ENCODE measurements at regions not wholly inside any gene's neighbourhood (a gene's known extent, or its start where the extent isn't known, plus 50 kb on each side); places are given as distances from the start of the nearest gene placed in this dataset.

DNA sequence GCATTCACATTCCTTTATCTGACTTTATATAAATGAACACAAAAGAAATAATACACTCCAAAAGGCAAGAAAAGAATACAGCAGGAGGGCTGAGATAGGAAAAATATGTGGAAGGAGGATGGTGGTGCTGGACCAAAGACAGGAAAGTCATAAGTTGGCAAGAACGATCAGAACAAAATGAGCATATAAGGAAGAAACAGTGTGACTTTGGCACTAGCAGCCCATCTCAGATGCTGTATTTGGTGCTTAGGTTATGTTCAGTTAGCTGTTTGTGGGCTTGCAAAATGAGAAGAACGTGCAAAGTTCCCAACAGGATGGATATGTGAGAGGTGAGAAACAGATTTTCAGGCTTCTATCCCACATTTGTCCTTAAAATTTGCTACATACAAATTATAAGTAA lies 719.8 kb upstream of the ADGRL4 start:
- no peak for TF ChIP-seq EZH2phosphoT487 (IDR thresholded peaks at IDR 0.05; ENCODE audit: borderline replicate concordance, low read depth, low read length)
- no peak for TF ChIP-seq CTCF (conservative IDR thresholded peaks at IDR 0.05; ENCODE audit: low read length)
- Histone ChIP-seq H3K36me3 (ENCODE audit: insufficient read depth, low read length) (no peaks in the 10 kb centered on the region), H3K4me3 (ENCODE audit: low read depth, low read length, poor library complexity, severe bottlenecking) (no peak overlapping the region), H3K79me2 (ENCODE audit: insufficient read depth, low read depth, low read length) (no peaks in the 10 kb centered on the region), H2AFZ (ENCODE audit: low read length) (0 out of 2 replicates have a peak overlapping the region, but pooled peaks have one; percentile 12), H3K27ac (ENCODE audit: low read depth, low read length, poor library complexity, severe bottlenecking) (no peak overlapping the region), H3K9me3 (ENCODE audit: low read length) (no peaks in the 10 kb centered on the region), H3K4me1 (ENCODE audit: insufficient read depth, low read length, poor library complexity, severe bottlenecking) (no peaks in the 10 kb centered on the region), H3K4me2 (ENCODE audit: low read length) (no peak overlapping the region), H3K9me2 (ENCODE audit: insufficient read depth, low read length) (no peaks in the 10 kb centered on the region), H4K20me1 (ENCODE audit: insufficient read depth, low read length) (no peaks in the 10 kb centered on the region)
- ChIA-PET POLR2A (no interaction called here), CTCF (ENCODE audit: unreplicated experiment) (interaction anchor here (0.5 kb wide), 1 partner anchor 15 kb away, joined by 3 read pairs; no protein-coding TSS in a partner anchor)
- no peak for DNase-seq (ENCODE audit: low spot score)
- no TSS peak for BruUV-seq (replicated peaks)
- intact Hi-C loops (cut with micrococcal nuclease; ENCODE audit: unreplicated experiment): no loop called here

DNA sequence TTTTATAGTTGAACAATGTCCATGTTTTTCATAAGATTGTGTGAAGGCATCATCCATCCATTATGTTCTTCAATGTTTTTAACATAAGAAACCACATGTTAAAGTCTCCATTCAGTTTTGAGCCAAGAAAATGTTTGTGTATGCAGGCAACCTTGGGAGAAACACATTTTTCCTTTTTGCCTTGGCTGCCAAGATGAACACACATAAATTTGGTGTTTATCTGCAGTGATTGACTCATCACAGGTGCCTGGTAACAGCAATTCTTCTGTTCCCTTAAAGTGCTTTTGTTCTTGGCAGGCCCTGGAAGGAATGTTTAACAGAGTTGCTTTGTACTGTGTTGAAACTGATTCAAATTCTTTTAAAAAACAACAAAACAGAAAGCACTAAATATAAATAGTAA lies 709.9 kb upstream of the ADGRL4 start:
- H3K36me3 ChIP-seq (ENCODE audit: insufficient read depth, low read length): peaks cover 8% of the 10 kb centered on the region; the same call in 1 of the 2 replicates
- no peaks in the 10 kb centered on the region for H3K79me2 ChIP-seq (ENCODE audit: insufficient read depth, low read depth, low read length)
- no peak overlapping the region for H3K27ac ChIP-seq (ENCODE audit: low read depth, low read length, poor library complexity, severe bottlenecking)
- peaks cover 10% of the 10 kb centered on the region for H3K4me1 ChIP-seq (ENCODE audit: insufficient read depth, low read length, poor library complexity, severe bottlenecking)
- no peaks in the 10 kb centered on the region for H4K20me1 ChIP-seq (ENCODE audit: insufficient read depth, low read length)
- H2AFZ ChIP-seq (ENCODE audit: low read length): peak overlapping the region; percentile 78; the same call in 1 of the 2 replicates
- ChIA-PET CTCF (ENCODE audit: unreplicated experiment) (no interaction called here), POLR2A (no interaction called here)
- H3K9me3 ChIP-seq (ENCODE audit: low read length): peaks cover 21% of the 10 kb centered on the region; the same call in 1 of the 2 replicates
- BruUV-seq (replicated peaks): no TSS peak
- no peaks in the 10 kb centered on the region for H3K9me2 ChIP-seq (ENCODE audit: insufficient read depth, low read length)
- intact Hi-C loops (cut with micrococcal nuclease; ENCODE audit: unreplicated experiment): no loop called here
- no peak overlapping the region for H3K4me2 ChIP-seq (ENCODE audit: low read length)
- no peak overlapping the region for H3K4me3 ChIP-seq (ENCODE audit: low read depth, low read length, poor library complexity, severe bottlenecking)
- DNase-seq (ENCODE audit: low spot score): no peak
- TF ChIP-seq EZH2phosphoT487 (IDR thresholded peaks at IDR 0.05; ENCODE audit: borderline replicate concordance, low read depth, low read length) (no peak), CTCF (conservative IDR thresholded peaks at IDR 0.05; ENCODE audit: low read length) (no peak)

DNA sequence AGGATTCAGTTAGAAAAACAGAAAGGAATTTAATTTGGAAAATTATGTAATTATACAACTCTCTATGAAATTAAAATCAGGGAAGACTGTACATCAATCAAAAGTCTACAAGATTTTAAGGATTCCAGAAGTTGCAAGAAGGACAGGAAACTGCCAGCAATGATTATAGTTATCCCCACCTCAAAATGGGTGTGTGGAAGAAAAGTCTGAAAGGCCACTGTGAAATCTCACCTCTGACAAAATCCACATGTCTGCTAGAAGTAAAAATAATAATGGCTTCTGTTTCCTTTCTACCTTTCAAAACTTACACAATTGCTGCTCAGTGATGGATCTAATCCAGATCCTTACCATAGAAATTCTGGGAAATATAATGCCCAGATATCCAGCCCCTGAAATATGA lies 708.1 kb upstream of the ADGRL4 start:
- Histone ChIP-seq H3K9me3 (ENCODE audit: low read length) (peaks cover 12% of the 10 kb centered on the region; the same call in 1 of the 2 replicates), H3K36me3 (ENCODE audit: insufficient read depth, low read length) (peaks cover 8% of the 10 kb centered on the region; the same call in 1 of the 2 replicates), H3K4me2 (ENCODE audit: low read length) (no peak overlapping the region), H4K20me1 (ENCODE audit: insufficient read depth, low read length) (no peaks in the 10 kb centered on the region), H3K79me2 (ENCODE audit: insufficient read depth, low read depth, low read length) (no peaks in the 10 kb centered on the region), H3K4me1 (ENCODE audit: insufficient read depth, low read length, poor library complexity, severe bottlenecking) (peaks cover 28% of the 10 kb centered on the region), H3K27ac (ENCODE audit: low read depth, low read length, poor library complexity, severe bottlenecking) (no peak overlapping the region), H3K4me3 (ENCODE audit: low read depth, low read length, poor library complexity, severe bottlenecking) (no peak overlapping the region), H3K9me2 (ENCODE audit: insufficient read depth, low read length) (no peaks in the 10 kb centered on the region), H2AFZ (ENCODE audit: low read length) (peak overlapping the region; percentile 78; the same call in 1 of the 2 replicates)
- TF ChIP-seq EZH2phosphoT487 (IDR thresholded peaks at IDR 0.05; ENCODE audit: borderline replicate concordance, low read depth, low read length) (no peak), CTCF (conservative IDR thresholded peaks at IDR 0.05; ENCODE audit: low read length) (no peak)
- CTCF ChIA-PET (ENCODE audit: unreplicated experiment): no interaction called here
- POLR2A ChIA-PET: no interaction called here
- intact Hi-C loops (cut with micrococcal nuclease; ENCODE audit: unreplicated experiment): no loop called here
- DNase-seq (ENCODE audit: low spot score): no peak
- BruUV-seq (replicated peaks): no TSS peak
